Stomach (tissue), 8 donors: ENCODE measurements at regions not wholly inside any gene's neighbourhood (a gene's known extent, or its start where the extent isn't known, plus 50 kb on each side); places are given as distances from the start of the nearest gene placed in this dataset.

Source experiments
- DNase-seq, 2 donors: peaks; one replicate each; pipeline versions ENCODE4 v3.0.0 to v3.0.0-alpha.2; 2013 to 2019
- H3K27ac ChIP-seq, 5 donors: fragments of 200-600 bp in 4 of 5; sonication (generic) in 4 of 5; one replicate each; pipeline ENCODE4 v1.5.1; 2013 to 2019; ENCODE audit warnings: mild to moderate bottlenecking in 1 of 5, moderate library complexity in 1 of 5
- H3K27me3 ChIP-seq, 3 donors: fragments of 200-600 bp; sonication (generic); one replicate each; pipeline ENCODE4 v1.5.1; 2017 to 2019; ENCODE audit warnings: mixed run types in 1 of 3
- H3K36me3 ChIP-seq, 4 donors: fragments of 200-600 bp; sonication (generic); 1 replicate in 3 of 4; 2 replicates in 1 of 4; pipeline ENCODE4 v1.5.1; 2016 to 2019
- H3K4me1 ChIP-seq, 4 donors: fragments of 200-600 bp; sonication (generic); one replicate each; pipeline ENCODE4 v1.5.1; 2016 to 2019
- H3K4me3 ChIP-seq, 4 donors: fragments of 200-600 bp; sonication (generic) in 3 of 4; one replicate each; pipeline ENCODE4 v1.5.1; 2016 to 2019; ENCODE audit warnings: mild to moderate bottlenecking in 1 of 4
- H3K9me3 ChIP-seq, 4 donors: fragments of 200-600 bp; sonication (generic); one replicate each; pipeline ENCODE4 v1.5.1; 2016 to 2019
- EP300 ChIP-seq: sonication (generic); formaldehyde crosslinking; IDR thresholded peaks from one replicate; pipeline ENCODE4 v1.6.1; 2017; ENCODE audit warnings: antibody characterized with exemption
- POLR2A ChIP-seq, 4 donors: fragments of 450-650 bp; IDR thresholded peaks; one replicate each; pipeline ENCODE4 v1.6.1; 2016; ENCODE audit warnings: antibody characterized with exemption in 4 of 4, control low read depth in 2 of 4, mild to moderate bottlenecking in 1 of 4, moderate library complexity in 1 of 4
- POLR2AphosphoS5 ChIP-seq, 3 donors: sonication (generic); formaldehyde crosslinking; IDR thresholded peaks; one replicate each; pipeline ENCODE4 v1.6.1; 2016; ENCODE audit warnings: antibody characterized with exemption in 3 of 3
- WGBS, 5 donors: extraction: QIAGEN DNeasy Blood & Tissue Kit in 3 of 5; methylation state at CpG; one replicate each; pipeline versions ENCODE4 v1.1.5 to v1.1.7; 2013 to 2018; 5-methylcytosine and 5-hydroxymethylcytosine counted together
- intact Hi-C: fragments of 100-400 bp; cut with DNase I; formaldehyde crosslinking; loops from one replicate; pipeline ENCODE4 v1.15.1; 2023; ENCODE audit warnings: low total_unique reads
- TF ChIP-seq, protein P1 (sequence below), 7 experiments: fragments of 450-650 bp in 4 of 7; fragments of 200-600 bp in 3 of 7; sonication (generic) in 3 of 7; IDR thresholded peaks; one replicate each; pipeline ENCODE4 v1.5.1; 2016 to 2019; ENCODE audit warnings: antibody characterized with exemption in 7 of 7, control low read depth in 2 of 7, mild to moderate bottlenecking in 1 of 7
- donor health status: healthy with polysubstance abuse.
- donor health status: Bipolar disorder and iron deficiency.
- donor health status: healthy.

DNA sequence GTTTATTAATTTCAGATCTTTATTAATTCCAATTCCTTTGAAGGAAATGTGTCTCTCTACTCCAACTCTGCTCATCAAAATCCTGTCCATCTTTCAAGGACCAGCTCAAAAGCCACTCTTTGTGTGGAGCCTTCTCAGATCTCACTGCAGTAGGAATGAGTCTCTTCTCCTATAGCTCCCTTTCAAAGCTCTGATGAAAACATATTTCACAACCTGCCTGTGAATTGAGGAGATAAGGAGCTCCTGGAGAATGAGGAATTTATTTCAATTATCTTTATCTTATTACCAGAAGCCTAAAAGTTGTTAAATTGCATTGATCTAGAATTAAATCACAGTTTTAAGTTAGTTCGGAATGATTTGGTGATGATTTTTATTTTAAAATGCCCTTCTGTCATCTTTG lies 92.6 kb upstream of the TRPC3 start:
- DNase-seq = no peak
- no peak overlapping the region for H3K4me3 ChIP-seq
- 89 to 100% (median 95%) methylated on average over 1 of the region's 1 CpG for WGBS, 5 donors
- no peaks in the 10 kb centered on the region for H3K9me3 ChIP-seq
- no peak for TF ChIP-seq POLR2AphosphoS5 (IDR thresholded peaks at IDR 0.05)
- TF ChIP-seq EP300 = no peak
- no peak for TF ChIP-seq POLR2A (IDR thresholded peaks at IDR 0.05)
- TF ChIP-seq, protein P1, sequence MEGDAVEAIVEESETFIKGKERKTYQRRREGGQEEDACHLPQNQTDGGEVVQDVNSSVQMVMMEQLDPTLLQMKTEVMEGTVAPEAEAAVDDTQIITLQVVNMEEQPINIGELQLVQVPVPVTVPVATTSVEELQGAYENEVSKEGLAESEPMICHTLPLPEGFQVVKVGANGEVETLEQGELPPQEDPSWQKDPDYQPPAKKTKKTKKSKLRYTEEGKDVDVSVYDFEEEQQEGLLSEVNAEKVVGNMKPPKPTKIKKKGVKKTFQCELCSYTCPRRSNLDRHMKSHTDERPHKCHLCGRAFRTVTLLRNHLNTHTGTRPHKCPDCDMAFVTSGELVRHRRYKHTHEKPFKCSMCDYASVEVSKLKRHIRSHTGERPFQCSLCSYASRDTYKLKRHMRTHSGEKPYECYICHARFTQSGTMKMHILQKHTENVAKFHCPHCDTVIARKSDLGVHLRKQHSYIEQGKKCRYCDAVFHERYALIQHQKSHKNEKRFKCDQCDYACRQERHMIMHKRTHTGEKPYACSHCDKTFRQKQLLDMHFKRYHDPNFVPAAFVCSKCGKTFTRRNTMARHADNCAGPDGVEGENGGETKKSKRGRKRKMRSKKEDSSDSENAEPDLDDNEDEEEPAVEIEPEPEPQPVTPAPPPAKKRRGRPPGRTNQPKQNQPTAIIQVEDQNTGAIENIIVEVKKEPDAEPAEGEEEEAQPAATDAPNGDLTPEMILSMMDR (IDR thresholded peaks at IDR 0.05) = no peak
- H3K4me1 ChIP-seq = no peaks in the 10 kb centered on the region
- no peaks in the 10 kb centered on the region for H3K36me3 ChIP-seq
- no peaks in the 10 kb centered on the region for H3K27me3 ChIP-seq
- H3K27ac ChIP-seq = no peak overlapping the region
- intact Hi-C loops = no loop called here

DNA sequence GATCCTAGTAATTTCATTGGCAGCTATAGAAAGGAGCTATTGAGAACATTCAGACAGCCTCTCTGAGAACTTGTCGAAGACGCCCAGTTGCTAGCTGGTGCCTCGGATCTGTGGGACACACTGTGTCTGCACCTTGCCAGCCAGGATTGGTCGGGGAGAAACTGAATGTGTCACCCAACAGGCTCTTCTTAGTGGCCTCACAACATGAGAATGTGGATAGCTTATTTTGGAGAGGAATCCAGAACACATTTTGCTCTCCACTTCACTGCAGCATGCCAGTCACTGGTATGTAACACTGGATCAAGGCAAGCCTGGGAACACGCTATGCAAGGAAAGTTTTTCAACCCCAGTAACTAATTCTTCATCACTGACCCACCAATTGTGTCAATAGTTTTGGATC lies 89.5 kb upstream of the TRPC3 start:
- Histone ChIP-seq H3K4me1 (no peaks in the 10 kb centered on the region), H3K27ac (no peak overlapping the region), H3K27me3 (no peaks in the 10 kb centered on the region), H3K4me3 (no peak overlapping the region), H3K9me3 (no peaks in the 10 kb centered on the region), H3K36me3 (no peaks in the 10 kb centered on the region)
- TF ChIP-seq POLR2AphosphoS5 (IDR thresholded peaks at IDR 0.05) (no peak), EP300 (no peak), POLR2A (IDR thresholded peaks at IDR 0.05) (no peak)
- TF ChIP-seq, protein P1 (IDR thresholded peaks at IDR 0.05) = no peak
- 57 to 72% (median 68%) methylated on average over 5 of the region's 5 CpGs for WGBS, 5 donors
- intact Hi-C loops = no loop called here
- no peak for DNase-seq

DNA sequence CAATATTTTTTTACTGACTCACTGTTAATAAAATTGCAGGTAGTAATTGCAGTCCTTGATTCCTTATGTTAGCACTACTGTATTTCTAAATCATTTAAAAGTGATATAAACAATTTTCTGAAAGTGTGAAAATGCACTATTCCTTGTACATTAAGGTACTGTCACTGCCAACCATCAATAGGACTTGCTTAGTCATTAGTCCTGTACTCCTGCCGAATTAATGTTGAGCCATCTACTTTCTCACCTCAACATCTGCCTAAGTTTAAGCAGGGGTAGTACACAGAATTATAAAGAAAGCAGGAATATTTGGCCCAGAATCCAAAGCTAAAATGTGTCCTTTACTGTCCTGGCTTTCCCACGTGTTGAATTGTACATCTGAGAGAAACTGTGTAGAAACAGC lies 87.0 kb upstream of the TRPC3 start:
- DNase-seq = no peak
- no peaks in the 10 kb centered on the region for H3K9me3 ChIP-seq
- H3K4me3 ChIP-seq = no peak overlapping the region
- no peaks in the 10 kb centered on the region for H3K36me3 ChIP-seq
- no peak overlapping the region for H3K27ac ChIP-seq
- H3K27me3 ChIP-seq = no peaks in the 10 kb centered on the region
- WGBS, 5 donors = 9 to 54% (median 41%) methylated on average over 2 of the region's 2 CpGs
- TF ChIP-seq POLR2AphosphoS5 (IDR thresholded peaks at IDR 0.05) = no peak
- TF ChIP-seq POLR2A (IDR thresholded peaks at IDR 0.05) = no peak
- TF ChIP-seq, protein P1 (IDR thresholded peaks at IDR 0.05) = no peak
- TF ChIP-seq EP300 = no peak
- H3K4me1 ChIP-seq = no peaks in the 10 kb centered on the region
- intact Hi-C loops = no loop called here

DNA sequence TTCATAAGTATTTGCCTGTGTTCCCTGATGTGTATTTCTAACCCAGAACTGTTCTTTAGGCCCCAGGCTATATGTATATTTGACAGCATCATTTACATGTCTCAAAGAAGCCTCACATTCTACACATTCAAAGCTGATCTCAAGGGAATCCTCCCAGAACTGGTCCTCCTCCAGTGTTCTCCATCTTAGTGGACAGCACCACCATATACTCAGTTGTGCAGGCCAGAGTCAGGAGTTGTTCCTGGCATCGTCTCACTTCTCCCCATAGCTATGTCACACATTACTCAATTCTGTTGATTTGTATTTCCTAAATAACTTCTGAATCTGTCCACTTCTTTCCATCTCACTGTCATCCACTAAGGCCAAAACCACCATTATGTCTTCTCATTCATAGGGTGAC lies 82.8 kb upstream of the TRPC3 start:
- no peaks in the 10 kb centered on the region for H3K4me1 ChIP-seq
- H3K36me3 ChIP-seq = no peaks in the 10 kb centered on the region
- WGBS, 5 donors = 67 to 91% (median 77%) methylated on average over 1 of the region's 1 CpG
- H3K9me3 ChIP-seq = peaks cover 0 to 14% (median 3%) of the 10 kb centered on the region in 4 donors
- no peak overlapping the region for H3K4me3 ChIP-seq
- intact Hi-C loops = no loop called here
- no peak overlapping the region for H3K27ac ChIP-seq
- H3K27me3 ChIP-seq = no peaks in the 10 kb centered on the region
- no peak for DNase-seq
- TF ChIP-seq, protein P1 (IDR thresholded peaks at IDR 0.05) = no peak
- TF ChIP-seq EP300 (no peak), POLR2AphosphoS5 (IDR thresholded peaks at IDR 0.05) (no peak), POLR2A (IDR thresholded peaks at IDR 0.05) (no peak)
